Hepatocyte (in vitro differentiated cells): ENCODE measurements at regions not wholly inside any gene's neighbourhood (a gene's known extent, or its start where the extent isn't known, plus 50 kb on each side); places are given as distances from the start of the nearest gene placed in this dataset.

ENCODE experiments used
- DNase-seq: peaks from one replicate; pipeline ENCODE4 v3.0.0-alpha.2; 2016; ENCODE audit warnings: low spot score
- H2AFZ ChIP-seq: fragments of 200-600 bp; sonication (generic); 2 replicates; pipeline ENCODE4 v1.6.0; 2016; ENCODE audit warnings: antibody characterized with exemption, mild to moderate bottlenecking
- H3K27ac ChIP-seq: fragments of 200-600 bp; sonication (generic); 2 replicates; pipeline ENCODE4 v1.5.1; 2016; ENCODE audit warnings: mild to moderate bottlenecking
- H3K27me3 ChIP-seq: fragments of 200-600 bp; sonication (generic); 2 replicates; pipeline ENCODE4 v1.6.1; 2016
- H3K36me3 ChIP-seq: fragments of 200-600 bp; sonication (generic); replicated peaks from 2 replicates; pipeline ENCODE4 v1.5.1; 2016; ENCODE audit warnings: low read depth; ENCODE audit not compliant: insufficient read depth
- H3K4me1 ChIP-seq: fragments of 200-600 bp; sonication (generic); 2 replicates; pipeline ENCODE4 v1.5.1; 2016; ENCODE audit warnings: mild to moderate bottlenecking, moderate library complexity; ENCODE audit not compliant: insufficient read depth
- H3K4me2 ChIP-seq: fragments of 200-600 bp; sonication (generic); 2 replicates; pipeline ENCODE4 v1.6.0; 2016
- H3K4me3 ChIP-seq: fragments of 200-600 bp; sonication (generic); 2 replicates; pipeline ENCODE4 v1.5.1; 2016; ENCODE audit warnings: mild to moderate bottlenecking
- H3K79me2 ChIP-seq: fragments of 200-600 bp; sonication (generic); 2 replicates; pipeline ENCODE4 v1.6.0; 2017; ENCODE audit warnings: mild to moderate bottlenecking
- H3K9me2 ChIP-seq: fragments of 200-600 bp; sonication (generic); replicated peaks from 2 replicates; pipeline ENCODE4 v1.6.0; 2017; ENCODE audit warnings: mild to moderate bottlenecking; ENCODE audit not compliant: insufficient read depth
- H3K9me3 ChIP-seq: fragments of 200-600 bp; sonication (generic); 2 replicates; pipeline ENCODE4 v1.5.1; 2016; ENCODE audit warnings: low read depth, mild to moderate bottlenecking
- H4K20me1 ChIP-seq: fragments of 200-600 bp; sonication (generic); 2 replicates; pipeline ENCODE4 v1.6.0; 2016; ENCODE audit warnings: mild to moderate bottlenecking; ENCODE audit not compliant: insufficient read depth, poor library complexity, severe bottlenecking
- CTCF ChIP-seq: fragments of 200-600 bp; sonication (generic); IDR thresholded peaks from 2 replicates; pipeline ENCODE4 v1.5.1; 2016; ENCODE audit warnings: antibody characterized with exemption, mild to moderate bottlenecking; ENCODE audit not compliant: poor library complexity
- EZH2 ChIP-seq: fragments of 200-600 bp; sonication (generic); IDR thresholded peaks from 2 replicates; pipeline ENCODE4 v1.6.1; 2016; ENCODE audit warnings: antibody characterized with exemption, mild to moderate bottlenecking, borderline replicate concordance
- EZH2phosphoT487 ChIP-seq: fragments of 200-600 bp; sonication (generic); IDR thresholded peaks from one replicate; pipeline ENCODE4 v1.6.1; 2018; ENCODE audit warnings: antibody characterized with exemption, mild to moderate bottlenecking, low read depth, moderate library complexity; ENCODE audit not compliant: unreplicated experiment, severe bottlenecking
- WGBS: methylation state at CpG from one replicate; pipeline ENCODE4 v1.1.6; 2016; ENCODE audit warnings: low lambda C conversion rate; ENCODE audit errors: missing lambda C conversion rate; 5-methylcytosine and 5-hydroxymethylcytosine counted together

DNA sequence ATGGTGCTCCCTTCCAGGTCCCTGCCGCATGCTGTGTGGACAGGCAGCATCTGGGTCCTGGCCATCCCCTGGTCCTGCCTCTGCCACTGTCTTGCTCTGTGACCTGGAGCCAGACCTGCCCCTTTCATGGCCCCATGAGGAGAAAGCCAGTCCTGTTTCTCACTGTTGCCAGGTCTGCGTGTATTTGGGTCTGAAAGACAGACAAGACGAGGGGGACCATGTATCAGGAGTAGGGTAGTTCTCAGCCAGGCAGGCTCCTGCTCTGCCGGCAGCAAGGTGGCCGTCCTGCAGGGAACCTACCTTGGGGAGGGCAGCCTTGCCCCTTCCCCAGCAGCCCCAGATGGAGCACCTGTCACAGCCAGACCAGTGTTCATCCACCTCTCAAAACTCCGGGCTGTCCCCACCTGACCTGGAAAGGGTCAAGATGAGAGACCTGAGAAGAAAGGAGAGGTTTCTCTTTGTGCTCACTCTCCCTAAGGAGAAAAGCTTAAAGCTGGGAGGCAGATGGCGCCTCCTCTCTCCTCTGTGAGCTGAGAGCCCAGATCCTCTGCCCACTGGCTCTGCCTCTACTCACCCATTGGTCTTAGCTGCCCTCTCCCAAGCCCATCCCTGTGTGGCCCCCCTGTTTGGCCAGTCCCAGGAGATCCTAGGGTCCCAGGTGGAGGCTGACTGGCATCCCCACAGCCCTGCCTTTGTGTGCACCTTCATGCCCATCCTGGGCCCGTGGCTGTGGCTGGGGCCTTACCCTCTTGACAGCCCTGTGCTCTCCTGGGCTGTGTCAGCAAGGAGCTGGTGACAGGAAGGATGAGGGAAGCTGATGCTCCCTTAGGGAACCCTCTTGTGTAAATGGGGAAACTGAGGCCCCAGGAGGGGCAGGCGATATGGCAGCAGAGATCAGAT lies 116.1 kb upstream of the PCBD1 start:
- H4K20me1 ChIP-seq: no peaks in the 10 kb centered on the region
- TF ChIP-seq EZH2phosphoT487 (no peak), CTCF (no peak), EZH2 (no peak)
- H3K79me2 ChIP-seq: no peaks in the 10 kb centered on the region
- WGBS: 95% methylated on average over 9 of the region's 9 CpGs
- DNase-seq: no peak
- H3K9me3 ChIP-seq: no peaks in the 10 kb centered on the region
- no peaks in the 10 kb centered on the region for H3K36me3 ChIP-seq
- H2AFZ ChIP-seq: no peak overlapping the region
- no peak overlapping the region for H3K27ac ChIP-seq
- H3K4me1 ChIP-seq: no peaks in the 10 kb centered on the region
- no peak overlapping the region for H3K4me2 ChIP-seq
- H3K4me3 ChIP-seq: no peak overlapping the region
- H3K9me2 ChIP-seq: no peaks in the 10 kb centered on the region
- H3K27me3 ChIP-seq: no peaks in the 10 kb centered on the region

DNA sequence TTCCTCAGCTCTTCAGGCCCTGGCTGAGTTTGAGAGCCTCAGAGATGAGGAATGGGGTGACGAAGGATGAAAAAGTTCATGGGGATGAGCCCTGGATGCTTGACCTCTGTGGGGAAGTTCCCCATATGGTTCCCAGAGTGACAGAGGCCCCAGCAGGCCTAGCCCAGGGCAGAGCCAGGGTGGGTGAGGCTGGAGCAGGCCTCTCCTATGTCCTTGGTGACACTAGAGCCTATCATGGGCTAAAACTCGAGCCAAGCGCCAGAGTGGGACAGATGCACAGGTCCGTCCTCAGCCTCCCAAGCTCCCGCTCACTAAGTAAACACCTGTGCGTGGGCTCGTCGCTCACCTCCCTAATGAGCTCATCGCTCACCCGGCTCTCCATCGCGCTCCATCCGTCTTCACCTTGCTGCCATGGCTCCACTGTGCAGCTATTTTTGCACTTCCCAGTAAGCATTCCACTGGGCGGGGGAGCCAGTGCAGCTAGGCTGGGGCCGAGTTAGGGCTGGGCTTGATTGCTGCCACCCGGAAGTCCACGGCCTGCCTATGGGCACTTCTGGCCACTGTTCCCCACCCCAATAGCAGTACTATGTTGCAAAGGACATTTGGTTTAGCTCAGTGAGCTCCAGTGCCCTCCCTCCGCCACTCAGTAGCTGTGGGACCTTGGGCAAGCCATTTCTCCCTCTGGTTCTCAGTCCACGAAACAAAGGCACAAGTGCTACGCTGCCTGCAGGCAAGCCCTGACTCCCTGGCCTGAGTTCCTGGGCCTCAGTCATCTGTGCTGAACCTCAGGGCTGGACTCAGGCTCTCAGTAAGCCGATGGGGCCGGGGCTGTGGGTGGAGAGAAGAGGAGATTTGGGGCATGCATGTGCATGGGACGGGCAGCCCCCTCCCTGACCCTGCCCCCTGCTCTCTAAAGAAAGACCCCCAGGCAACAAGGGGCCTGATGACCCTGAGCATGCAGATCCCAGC lies 117.3 kb upstream of the PCBD1 start:
- Histone ChIP-seq H3K27me3 (no peaks in the 10 kb centered on the region), H3K79me2 (no peaks in the 10 kb centered on the region), H4K20me1 (no peaks in the 10 kb centered on the region), H3K36me3 (no peaks in the 10 kb centered on the region), H3K9me2 (no peaks in the 10 kb centered on the region), H3K4me1 (no peaks in the 10 kb centered on the region), H2AFZ (no peak overlapping the region), H3K4me3 (no peak overlapping the region), H3K9me3 (no peaks in the 10 kb centered on the region), H3K27ac (no peak overlapping the region), H3K4me2 (no peak overlapping the region)
- no peak for TF ChIP-seq CTCF
- TF ChIP-seq EZH2: no peak
- TF ChIP-seq EZH2phosphoT487: no peak
- 83% methylated on average over 23 of the region's 23 CpGs for WGBS
- DNase-seq: no peak

GRCh38 chr10:71006506-71006905 lies 118.1 kb upstream of the PCBD1 start:
- WGBS: 61% methylated on average over 4 of the region's 4 CpGs
- Histone ChIP-seq H3K27me3 (no peaks in the 10 kb centered on the region), H3K79me2 (no peaks in the 10 kb centered on the region), H3K4me1 (no peaks in the 10 kb centered on the region), H3K4me2 (no peak overlapping the region), H3K4me3 (no peak overlapping the region), H3K27ac (no peak overlapping the region), H2AFZ (no peak overlapping the region), H3K9me2 (no peaks in the 10 kb centered on the region), H3K9me3 (no peaks in the 10 kb centered on the region), H3K36me3 (no peaks in the 10 kb centered on the region), H4K20me1 (no peaks in the 10 kb centered on the region)
- DNase-seq: no peak
- no peak for TF ChIP-seq EZH2

- no peak for TF ChIP-seq CTCF
- no peak for TF ChIP-seq EZH2phosphoT487
- no peak for TF ChIP-seq EZH2
- Histone ChIP-seq H3K4me1 (no peaks in the 10 kb centered on the region), H3K36me3 (no peaks in the 10 kb centered on the region), H3K79me2 (no peaks in the 10 kb centered on the region), H3K27me3 (no peaks in the 10 kb centered on the region), H3K27ac (no peak overlapping the region), H3K4me2 (no peak overlapping the region), H3K4me3 (no peak overlapping the region), H2AFZ (no peak overlapping the region), H4K20me1 (no peaks in the 10 kb centered on the region), H3K9me3 (no peaks in the 10 kb centered on the region), H3K9me2 (no peaks in the 10 kb centered on the region)
- 87% methylated on average over 4 of the region's 4 CpGs for WGBS
- no peak for DNase-seq
These were observed 119.2 kb upstream of the PCBD1 start for GRCh38 chr10:71007516-71007915.
